Astrocyte (in vitro differentiated cells and primary cell): ENCODE measurements at regions not wholly inside any gene's neighbourhood (a gene's known extent, or its start where the extent isn't known, plus 50 kb on each side); places are given as distances from the start of the nearest gene placed in this dataset.

Experiments used
- CTCF ChIP-seq: IDR thresholded peaks from 2 replicates; pipeline ENCODE4 v1.5.1; 2011; ENCODE audit warnings: low read depth, mild to moderate bottlenecking, inconsistent platforms, low read length, moderate library complexity; ENCODE audit not compliant: insufficient read depth
- EZH2 ChIP-seq: IDR thresholded peaks from 2 replicates; pipeline ENCODE4 v1.6.1; 2012; ENCODE audit warnings: mild to moderate bottlenecking, low read length, inconsistent platforms; ENCODE audit not compliant: insufficient read depth

DNA sequence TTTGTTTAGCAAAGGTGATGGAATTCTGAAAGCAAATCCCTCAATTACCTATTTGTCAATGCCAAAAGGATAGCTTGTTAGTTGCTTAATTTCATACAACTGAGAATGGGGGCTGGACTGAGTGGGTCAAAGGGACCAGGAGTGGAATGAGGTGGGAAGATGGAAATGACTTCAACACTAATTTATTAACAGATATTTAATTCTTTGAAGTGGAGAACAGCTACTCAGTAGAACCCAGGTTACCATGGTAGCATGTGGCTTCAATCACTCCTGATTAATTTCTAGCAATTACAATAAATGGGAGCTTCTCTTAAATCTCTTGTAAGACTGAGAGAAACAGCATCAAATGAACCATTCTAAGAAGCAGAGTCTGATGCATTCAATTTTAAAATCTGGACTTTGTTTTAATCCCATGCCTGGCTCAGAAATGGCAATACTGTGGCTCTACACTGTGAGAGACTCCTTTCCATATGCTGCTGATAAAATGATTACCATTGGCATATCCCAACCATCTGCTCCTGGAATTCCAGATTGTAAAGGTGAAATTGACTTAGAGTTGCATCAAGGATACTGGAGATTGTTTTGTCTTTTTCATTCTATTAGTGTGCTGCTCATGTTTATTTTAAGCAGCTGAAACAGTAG lies 607.8 kb downstream of the SNAPC1 start:
- TF ChIP-seq CTCF, result no peak
- TF ChIP-seq EZH2, result no peak
